B cell (primary cell): ENCODE measurements at regions not wholly inside any gene's neighbourhood (a gene's known extent, or its start where the extent isn't known, plus 50 kb on each side); places are given as distances from the start of the nearest gene placed in this dataset.

Experiments used
- CTCF ChIP-seq: fragments of 200-600 bp; IDR thresholded peaks from one replicate; pipeline ENCODE4 v1.8.0; 2022; ENCODE audit warnings: antibody characterized with exemption, mild to moderate bottlenecking
- EZH2 ChIP-seq: IDR thresholded peaks from 2 replicates; pipeline ENCODE4 v1.6.1; 2012; ENCODE audit warnings: borderline replicate concordance, low read depth, mild to moderate bottlenecking, moderate library complexity, low read length; ENCODE audit not compliant: insufficient read depth, poor library complexity, severe bottlenecking

- TF ChIP-seq EZH2 (no peak), CTCF (no peak)
These were observed 445.2 kb upstream of the GRAMD2B start for GRCh38 chr5:125978015-125978414.
